ENCODE measurements at regions not wholly inside any gene's neighbourhood (a gene's known extent, or its start where the extent isn't known, plus 50 kb on each side); places are given as distances from the start of the nearest gene placed in this dataset.
"Not testable (repeated sequence)": the region's sequence is repeated elsewhere in the genome, so short reads cannot be mapped to it uniquely, and the experiment has no call there.

DNA sequence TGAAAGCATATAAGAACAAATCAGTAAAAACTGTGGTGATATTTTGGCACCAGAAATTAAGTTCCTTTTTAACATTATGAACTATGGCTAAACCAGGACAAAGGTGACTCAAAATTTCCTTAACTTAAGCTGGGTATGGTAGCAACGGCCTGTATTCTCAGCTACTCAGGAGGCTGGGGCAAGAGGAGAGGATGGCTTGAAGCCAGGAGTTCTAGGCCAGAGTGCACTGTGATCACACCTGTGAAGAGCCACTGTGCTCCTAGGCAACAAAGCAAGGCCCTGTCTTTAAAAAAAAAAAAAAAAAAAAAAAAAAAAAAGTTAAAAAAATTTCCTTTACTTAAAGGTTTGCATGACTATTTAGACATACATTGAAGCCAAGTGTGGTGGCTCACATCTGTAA, 327.5 kb downstream of the GOLGA6L6 start:
- peak; percentile 4 for DNase-seq (ENCODE audit: extremely low spot score)
- H3K4me3 ChIP-seq; intact Hi-C loops (cut with DNase I); H3K27ac ChIP-seq (replicated peaks in 1 of 4); H3K9me3 ChIP-seq; H3K36me3 ChIP-seq; H3K27me3 ChIP-seq: not testable (repeated sequence)
- 55% methylated on average over 1 of the region's 1 CpG for WGBS
- peaks cover 0 to 16% (median 0%) of the 10 kb centered on the region in 4 donors for H3K4me1 ChIP-seq

DNA sequence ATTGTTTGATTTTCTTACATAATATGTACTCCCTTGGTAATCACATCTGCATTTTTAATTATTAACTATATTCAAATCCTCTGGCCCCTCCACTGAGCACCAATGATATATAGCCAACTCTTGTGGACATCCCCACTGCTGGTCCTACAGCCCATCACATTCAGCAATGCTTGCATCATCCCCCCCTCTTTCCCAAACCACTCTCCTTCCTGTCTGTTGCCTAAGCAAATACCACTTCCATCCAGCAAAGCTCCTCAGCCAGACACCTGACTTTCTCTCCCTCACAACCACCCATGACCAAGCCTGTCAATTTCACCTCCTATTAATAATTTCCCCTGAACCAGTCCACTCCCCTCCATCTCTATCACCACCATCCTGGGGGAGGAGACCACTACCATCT, 330.1 kb downstream of the GOLGA6L6 start:
- peak; percentile 55 for DNase-seq (ENCODE audit: extremely low spot score)
- H3K9me3 ChIP-seq; H3K36me3 ChIP-seq; H3K27ac ChIP-seq (replicated peaks in 1 of 4); H3K4me3 ChIP-seq; intact Hi-C loops (cut with DNase I); H3K27me3 ChIP-seq: not testable (repeated sequence)
- peaks cover 0 to 16% (median 0%) of the 10 kb centered on the region in 4 donors for H3K4me1 ChIP-seq

DNA sequence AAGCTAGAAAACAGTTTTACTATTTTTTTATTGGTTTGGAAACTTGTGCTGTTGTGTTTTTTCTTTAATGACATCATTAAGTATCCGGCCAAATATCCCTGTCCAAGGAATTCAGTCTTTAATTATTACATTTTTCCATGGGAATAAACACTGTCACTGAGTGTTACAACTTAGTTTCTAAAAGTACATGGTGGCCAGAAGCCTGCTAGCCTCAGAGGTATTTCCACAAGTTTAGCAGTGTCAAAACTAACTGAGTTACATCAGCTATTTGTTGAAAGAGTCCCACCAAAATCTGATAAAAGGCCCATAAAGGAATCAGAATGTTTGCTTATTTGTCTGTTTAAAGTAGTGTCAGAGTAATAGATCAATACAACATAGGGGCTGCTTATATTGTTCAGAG, 331.6 kb downstream of the GOLGA6L6 start:
- intact Hi-C loops (cut with DNase I); H3K9me3 ChIP-seq; H3K27me3 ChIP-seq; H3K36me3 ChIP-seq; H3K27ac ChIP-seq (replicated peaks in 1 of 4); DNase-seq (ENCODE audit: extremely low spot score); H3K4me3 ChIP-seq: not testable (repeated sequence)
- H3K4me1 ChIP-seq = peaks cover 0 to 16% (median 0%) of the 10 kb centered on the region in 4 donors
- WGBS = 53% methylated on average over 1 of the region's 1 CpG

DNA sequence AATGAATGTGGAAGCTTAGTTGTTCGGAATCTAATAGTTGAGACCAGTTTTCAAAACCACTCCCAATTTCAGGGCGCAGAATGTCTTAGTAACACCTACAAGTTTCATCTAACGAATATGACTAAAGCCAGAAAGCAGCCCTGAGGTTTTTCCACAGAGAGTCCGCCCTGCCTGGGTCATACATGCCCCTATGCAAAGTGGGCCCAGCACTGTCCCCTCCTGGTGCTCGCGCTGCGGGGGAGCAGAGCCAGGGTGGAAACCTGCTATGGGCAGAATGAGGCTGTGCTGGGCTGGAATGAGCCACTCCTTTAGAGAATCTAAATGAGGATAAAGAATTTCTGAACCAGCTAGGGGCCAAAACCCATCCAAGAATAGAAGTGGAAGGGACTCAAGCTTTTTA, 334.0 kb downstream of the GOLGA6L6 start:
- WGBS = 79% methylated on average over 7 of the region's 7 CpGs
- H3K4me3 ChIP-seq; H3K36me3 ChIP-seq; intact Hi-C loops (cut with DNase I); H3K9me3 ChIP-seq; H3K27me3 ChIP-seq; H3K27ac ChIP-seq (replicated peaks in 1 of 4): not testable (repeated sequence)
- H3K4me1 ChIP-seq = peaks cover 0 to 16% (median 0%) of the 10 kb centered on the region in 4 donors
- peak; percentile 64 for DNase-seq (ENCODE audit: extremely low spot score)

DNA sequence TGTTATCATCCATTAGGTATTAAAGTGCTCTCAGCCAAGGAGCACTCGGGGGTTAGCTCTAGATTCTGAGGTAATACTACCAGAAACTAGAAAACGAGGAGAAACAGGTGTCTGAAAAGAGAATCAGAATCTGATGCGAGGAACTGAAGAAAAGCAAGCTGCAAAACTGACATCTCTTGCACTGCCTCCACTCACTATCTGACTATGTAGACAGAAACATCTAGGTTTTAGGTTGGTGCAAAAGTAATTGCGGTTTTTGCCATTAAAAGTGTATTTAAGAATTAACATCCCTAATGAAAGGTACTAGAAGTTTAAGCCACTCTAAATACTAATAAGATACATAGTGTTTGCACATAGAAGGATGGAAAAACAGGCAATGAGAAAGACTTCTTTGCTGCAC, 334.4 kb downstream of the GOLGA6L6 start:
- 59% methylated on average over 4 of the region's 4 CpGs for whole genome bisulfite sequencing
- peak; percentile 4 for DNase-seq (ENCODE audit: extremely low spot score)

DNA sequence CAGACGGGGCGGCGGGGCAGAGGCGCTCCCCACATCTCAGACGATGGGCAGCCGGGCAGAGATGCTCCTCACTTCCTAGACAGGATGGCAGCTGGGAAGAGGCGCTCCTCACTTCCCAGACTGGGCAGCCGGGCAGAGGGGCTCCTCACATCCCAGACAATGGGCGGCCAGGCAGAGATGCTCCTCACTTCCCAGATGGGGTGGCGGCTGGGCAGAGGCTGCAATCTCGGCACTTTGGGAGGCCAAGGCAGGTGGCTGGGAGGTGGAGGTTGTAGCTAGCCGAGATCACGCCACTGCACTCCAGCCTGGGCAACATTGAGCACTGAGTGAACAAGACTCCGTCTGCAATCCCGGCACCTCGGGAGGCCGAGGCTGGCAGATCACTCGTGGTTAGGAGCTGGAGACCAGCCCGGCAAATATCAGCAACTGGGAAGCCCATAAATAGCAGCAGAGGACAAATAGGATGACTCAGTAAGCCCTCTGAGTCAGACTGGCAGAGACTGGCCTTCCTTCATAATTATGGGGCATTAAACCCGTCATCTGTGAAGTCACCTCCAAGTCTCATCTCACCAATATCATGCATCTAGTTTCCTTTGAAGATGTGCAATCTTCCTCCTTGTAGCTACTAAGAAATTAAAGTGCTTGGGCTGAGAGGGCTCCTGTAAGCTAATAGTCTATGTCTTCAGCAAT, 337.3 kb downstream of the GOLGA6L6 start:
- WGBS = 68% methylated on average over 3 of the region's 20 CpGs
- H3K27ac ChIP-seq (replicated peaks in 1 of 4); intact Hi-C loops (cut with DNase I); H3K9me3 ChIP-seq; H3K4me3 ChIP-seq; H3K36me3 ChIP-seq; H3K27me3 ChIP-seq; H3K4me1 ChIP-seq: not testable (repeated sequence)
- DNase-seq (ENCODE audit: extremely low spot score) = peak; percentile 29

More for the DNA sequence above, 334.4 kb downstream of the GOLGA6L6 start:
- H3K36me3 ChIP-seq; H3K9me3 ChIP-seq; H3K27ac ChIP-seq (replicated peaks in 1 of 4); H3K4me3 ChIP-seq; intact Hi-C loops (cut with DNase I); H3K27me3 ChIP-seq: not testable (repeated sequence)
- H3K4me1 ChIP-seq = peaks cover 0 to 16% (median 0%) of the 10 kb centered on the region in 4 donors

DNA sequence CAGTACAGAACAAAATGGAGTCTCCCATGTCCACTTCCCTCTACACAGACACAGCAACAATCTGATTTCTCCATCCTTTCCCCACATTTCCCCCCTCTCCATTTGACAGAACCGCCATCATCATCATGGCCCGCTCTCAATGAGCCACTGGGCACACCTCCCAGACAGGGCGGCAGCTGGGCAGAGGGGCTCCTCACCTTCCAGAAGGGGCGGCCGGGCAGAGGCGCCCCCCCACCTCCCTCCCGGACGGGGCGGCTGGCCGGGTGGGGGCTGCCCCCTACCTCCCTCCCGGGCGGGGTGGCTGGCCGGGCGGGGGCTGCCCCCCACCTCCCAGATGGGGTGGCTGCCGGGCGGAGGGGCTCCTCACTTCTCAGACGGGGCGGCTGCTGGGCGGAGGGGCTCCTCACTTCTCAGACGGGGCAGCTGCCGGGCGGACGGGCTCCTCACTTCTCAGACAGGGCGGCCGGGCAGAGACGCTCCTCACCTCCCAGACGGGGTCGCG, 337.9 kb downstream of the GOLGA6L6 start:
- H3K9me3 ChIP-seq; H3K27me3 ChIP-seq; intact Hi-C loops (cut with DNase I); H3K27ac ChIP-seq (replicated peaks in 1 of 4); H3K36me3 ChIP-seq; H3K4me1 ChIP-seq; H3K4me3 ChIP-seq: not testable (repeated sequence)
- 82% methylated on average over 7 of the region's 29 CpGs for WGBS
- DNase-seq (ENCODE audit: extremely low spot score) = peak; percentile 42

DNA sequence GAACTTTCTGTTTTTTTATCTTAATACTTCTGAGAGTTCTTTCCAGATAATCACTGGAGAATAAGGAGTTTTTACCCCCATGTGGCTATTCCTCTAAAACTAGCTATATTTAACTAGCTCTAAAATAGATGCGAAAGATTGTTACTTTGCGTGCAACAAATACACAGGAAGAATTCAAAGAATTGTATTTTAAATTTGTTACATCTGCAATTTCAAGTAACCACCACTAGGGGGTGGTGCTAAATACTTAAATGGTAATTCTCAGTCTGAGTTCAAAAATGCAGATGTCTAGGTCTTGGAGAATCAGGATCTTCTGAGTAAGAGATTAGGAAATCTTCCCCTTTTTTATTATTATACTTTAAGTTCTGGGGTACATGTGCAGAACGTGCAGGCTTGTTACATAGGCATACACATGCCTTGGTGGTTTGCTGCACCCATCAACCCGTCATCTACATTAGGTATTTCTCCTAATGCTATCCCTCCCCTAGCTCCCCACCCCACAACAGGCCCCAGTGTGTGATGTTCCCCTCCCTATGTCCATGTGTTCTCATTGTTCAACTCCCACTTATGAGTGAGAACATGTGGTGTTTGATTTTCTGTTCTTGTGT, 346.9 kb downstream of the GOLGA6L6 start:
- H3K4me3 ChIP-seq; H3K9me3 ChIP-seq; H3K4me1 ChIP-seq; intact Hi-C loops (cut with DNase I); DNase-seq (ENCODE audit: extremely low spot score); H3K36me3 ChIP-seq; H3K27ac ChIP-seq (replicated peaks in 1 of 4); H3K27me3 ChIP-seq: not testable (repeated sequence)
- WGBS = 68% methylated on average over 4 of the region's 4 CpGs

DNA sequence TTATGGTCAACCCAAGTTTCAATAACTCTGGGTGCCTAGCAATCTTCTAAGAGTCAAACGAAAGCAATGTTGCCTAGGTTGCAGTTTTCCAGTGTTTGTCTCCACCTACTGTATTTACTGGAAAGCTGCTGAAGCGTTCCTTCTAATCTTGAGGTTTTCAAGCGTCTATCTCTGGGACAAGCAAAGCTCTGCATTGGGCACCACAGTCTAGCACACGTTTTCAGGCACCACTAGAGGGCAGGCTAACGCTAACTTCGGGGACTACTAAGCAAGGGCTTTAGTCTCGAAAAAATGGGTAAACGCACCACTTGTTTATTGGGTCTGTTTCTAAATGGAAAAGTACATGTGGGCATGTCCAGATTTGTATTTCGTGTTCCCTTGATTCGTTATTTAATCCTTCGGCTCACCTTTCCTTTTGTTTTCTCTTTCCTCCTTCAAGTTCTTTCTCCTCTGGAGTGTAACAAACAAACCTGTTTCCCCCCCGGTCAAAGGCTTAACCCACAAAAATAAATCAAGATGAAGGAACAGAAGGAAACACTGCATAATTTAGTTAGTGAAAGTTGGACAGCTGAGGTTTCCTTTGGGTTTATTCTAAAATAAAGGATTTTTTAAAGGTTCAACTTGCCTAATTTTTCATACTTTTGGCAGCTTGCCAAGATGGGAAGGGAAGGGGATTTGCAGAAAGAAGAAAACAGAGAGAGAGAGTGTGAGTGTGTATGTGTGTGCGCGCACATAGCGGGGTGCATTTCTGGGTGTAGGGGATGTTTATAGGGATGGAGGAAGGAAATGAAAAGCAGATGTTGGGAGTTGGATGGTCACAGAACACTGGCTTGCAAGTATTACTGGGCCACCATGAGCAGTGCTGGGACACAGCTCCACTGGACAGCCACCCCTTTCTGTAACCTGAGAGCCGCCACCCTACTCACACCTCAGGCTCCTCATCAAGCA, 348.3 kb downstream of the GOLGA6L6 start:
- H3K4me3 ChIP-seq; intact Hi-C loops (cut with DNase I); H3K9me3 ChIP-seq; H3K4me1 ChIP-seq; H3K36me3 ChIP-seq; H3K27ac ChIP-seq (replicated peaks in 1 of 4); H3K27me3 ChIP-seq: not testable (repeated sequence)
- WGBS = 50% methylated on average over 16 of the region's 16 CpGs
- DNase-seq (ENCODE audit: extremely low spot score) = peak; percentile 79
- TF ChIP-seq, protein P1, sequence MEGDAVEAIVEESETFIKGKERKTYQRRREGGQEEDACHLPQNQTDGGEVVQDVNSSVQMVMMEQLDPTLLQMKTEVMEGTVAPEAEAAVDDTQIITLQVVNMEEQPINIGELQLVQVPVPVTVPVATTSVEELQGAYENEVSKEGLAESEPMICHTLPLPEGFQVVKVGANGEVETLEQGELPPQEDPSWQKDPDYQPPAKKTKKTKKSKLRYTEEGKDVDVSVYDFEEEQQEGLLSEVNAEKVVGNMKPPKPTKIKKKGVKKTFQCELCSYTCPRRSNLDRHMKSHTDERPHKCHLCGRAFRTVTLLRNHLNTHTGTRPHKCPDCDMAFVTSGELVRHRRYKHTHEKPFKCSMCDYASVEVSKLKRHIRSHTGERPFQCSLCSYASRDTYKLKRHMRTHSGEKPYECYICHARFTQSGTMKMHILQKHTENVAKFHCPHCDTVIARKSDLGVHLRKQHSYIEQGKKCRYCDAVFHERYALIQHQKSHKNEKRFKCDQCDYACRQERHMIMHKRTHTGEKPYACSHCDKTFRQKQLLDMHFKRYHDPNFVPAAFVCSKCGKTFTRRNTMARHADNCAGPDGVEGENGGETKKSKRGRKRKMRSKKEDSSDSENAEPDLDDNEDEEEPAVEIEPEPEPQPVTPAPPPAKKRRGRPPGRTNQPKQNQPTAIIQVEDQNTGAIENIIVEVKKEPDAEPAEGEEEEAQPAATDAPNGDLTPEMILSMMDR (IDR thresholded peaks at IDR 0.05) = peak in 2 of 3 experiments; percentile 14 to 58

DNA sequence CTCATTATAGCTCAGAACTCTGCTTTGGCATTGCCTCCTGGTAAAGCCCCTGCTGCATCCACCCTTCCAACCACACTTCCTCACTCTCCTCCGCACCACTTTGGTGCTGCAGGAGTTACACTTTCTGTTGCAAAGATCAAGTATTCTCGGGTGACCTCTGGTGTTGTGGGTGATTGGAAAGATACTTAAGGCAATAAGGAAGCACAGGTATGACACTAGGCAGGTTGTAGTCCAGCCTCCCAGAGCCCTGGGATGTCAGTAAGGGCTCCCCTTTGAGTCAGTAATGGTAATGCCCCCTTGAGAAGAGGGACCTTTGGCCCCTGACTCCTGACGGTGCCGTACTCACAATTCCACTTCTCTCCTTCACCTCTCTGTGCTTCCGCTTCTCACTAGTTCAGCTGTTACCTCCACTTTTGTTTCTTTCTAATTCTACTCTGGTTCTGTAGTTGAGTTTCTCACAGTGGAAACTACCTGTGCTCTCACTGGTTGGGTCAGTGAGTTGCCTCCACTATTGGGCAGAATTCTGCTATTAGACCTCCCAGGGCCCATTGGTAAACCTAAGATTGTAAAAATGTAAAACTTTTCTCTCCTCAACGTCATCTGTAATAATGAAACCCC, 350.0 kb downstream of the GOLGA6L6 start:
- intact Hi-C loops (cut with DNase I); H3K4me3 ChIP-seq; H3K27me3 ChIP-seq; H3K36me3 ChIP-seq; H3K27ac ChIP-seq (replicated peaks in 1 of 4); H3K4me1 ChIP-seq; H3K9me3 ChIP-seq: not testable (repeated sequence)
- 72% methylated on average over 6 of the region's 6 CpGs for WGBS
- peak; percentile 14 for DNase-seq (ENCODE audit: extremely low spot score)

DNA sequence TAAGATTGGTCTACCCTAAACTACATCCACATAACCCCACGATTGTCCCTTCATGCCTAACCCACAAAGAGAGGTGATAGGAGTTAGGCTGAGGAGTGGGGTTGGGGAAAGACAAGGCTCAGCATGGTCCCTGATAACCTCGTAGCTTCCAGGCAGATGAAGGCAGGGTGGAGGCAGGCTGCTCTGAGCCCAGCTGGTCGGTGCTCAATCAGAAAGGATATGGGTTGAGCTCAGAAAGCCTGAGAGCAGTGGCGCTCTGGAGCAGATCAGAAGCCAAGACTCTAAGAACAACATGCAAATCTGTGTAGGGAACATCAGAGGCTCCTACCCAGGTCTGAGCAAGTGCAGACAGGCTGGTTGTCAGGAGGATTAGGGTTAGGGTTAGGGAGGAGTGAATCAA, 353.0 kb downstream of the GOLGA6L6 start:
- H3K4me3 ChIP-seq; intact Hi-C loops (cut with DNase I); H3K27ac ChIP-seq (replicated peaks in 1 of 4); H3K4me1 ChIP-seq; H3K36me3 ChIP-seq; H3K9me3 ChIP-seq; H3K27me3 ChIP-seq: not testable (repeated sequence)
- 45% methylated on average over 4 of the region's 4 CpGs for WGBS
- peak; percentile 42 for DNase-seq (ENCODE audit: extremely low spot score)
